ENCODE measurements at regions not wholly inside any gene's neighbourhood (a gene's known extent, or its start where the extent isn't known, plus 50 kb on each side); places are given as distances from the start of the nearest gene placed in this dataset.

GRCh38 chr1:87972811-87973210, 644.1 kb downstream of the LMO4 start:
- DNase-seq, result no peak
- no TSS peak for BruUV-seq (replicated peaks)
- Mint-ChIP-seq H3K9me3 (ENCODE audit: low read depth, unreplicated experiment) (no peaks in the 10 kb centered on the region), H3K4me1 (ENCODE audit: low read depth, unreplicated experiment) (peaks cover 15% of the 10 kb centered on the region), H3K36me3 (ENCODE audit: insufficient read depth, unreplicated experiment) (no peaks in the 10 kb centered on the region), H3K4me3 (ENCODE audit: low read depth, unreplicated experiment) (no peak overlapping the region), H3K27ac (ENCODE audit: unreplicated experiment) (no peak overlapping the region), H3K27me3 (ENCODE audit: unreplicated experiment) (no peaks in the 10 kb centered on the region)
- intact Hi-C loops (cut with micrococcal nuclease; ENCODE audit: unreplicated experiment), result no loop called here
- CTCF ChIA-PET, result interaction anchor here (0.6 kb wide), 1 partner anchor 1059 kb away, joined by 7 read pairs; the partner anchor contains the start of gene HS2ST1
- TF ChIP-seq, protein P1, sequence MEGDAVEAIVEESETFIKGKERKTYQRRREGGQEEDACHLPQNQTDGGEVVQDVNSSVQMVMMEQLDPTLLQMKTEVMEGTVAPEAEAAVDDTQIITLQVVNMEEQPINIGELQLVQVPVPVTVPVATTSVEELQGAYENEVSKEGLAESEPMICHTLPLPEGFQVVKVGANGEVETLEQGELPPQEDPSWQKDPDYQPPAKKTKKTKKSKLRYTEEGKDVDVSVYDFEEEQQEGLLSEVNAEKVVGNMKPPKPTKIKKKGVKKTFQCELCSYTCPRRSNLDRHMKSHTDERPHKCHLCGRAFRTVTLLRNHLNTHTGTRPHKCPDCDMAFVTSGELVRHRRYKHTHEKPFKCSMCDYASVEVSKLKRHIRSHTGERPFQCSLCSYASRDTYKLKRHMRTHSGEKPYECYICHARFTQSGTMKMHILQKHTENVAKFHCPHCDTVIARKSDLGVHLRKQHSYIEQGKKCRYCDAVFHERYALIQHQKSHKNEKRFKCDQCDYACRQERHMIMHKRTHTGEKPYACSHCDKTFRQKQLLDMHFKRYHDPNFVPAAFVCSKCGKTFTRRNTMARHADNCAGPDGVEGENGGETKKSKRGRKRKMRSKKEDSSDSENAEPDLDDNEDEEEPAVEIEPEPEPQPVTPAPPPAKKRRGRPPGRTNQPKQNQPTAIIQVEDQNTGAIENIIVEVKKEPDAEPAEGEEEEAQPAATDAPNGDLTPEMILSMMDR (IDR thresholded peaks at IDR 0.05; ENCODE audit: unreplicated experiment), result no peak

- no peak overlapping the region for H3K4me3 Mint-ChIP-seq (ENCODE audit: low read depth, unreplicated experiment)
- intact Hi-C loops (cut with micrococcal nuclease; ENCODE audit: unreplicated experiment), result no loop called here
- H3K4me1 Mint-ChIP-seq (ENCODE audit: low read depth, unreplicated experiment), result peaks cover 20% of the 10 kb centered on the region
- TF ChIP-seq, protein P1 (IDR thresholded peaks at IDR 0.05; ENCODE audit: unreplicated experiment), result no peak
- CTCF ChIA-PET, result no interaction called here
- DNase-seq, result no peak
- no peaks in the 10 kb centered on the region for H3K36me3 Mint-ChIP-seq (ENCODE audit: insufficient read depth, unreplicated experiment)
- no peaks in the 10 kb centered on the region for H3K9me3 Mint-ChIP-seq (ENCODE audit: low read depth, unreplicated experiment)
- BruUV-seq (replicated peaks), result no TSS peak
- H3K27me3 Mint-ChIP-seq (ENCODE audit: unreplicated experiment), result no peaks in the 10 kb centered on the region
- no peak overlapping the region for H3K27ac Mint-ChIP-seq (ENCODE audit: unreplicated experiment)
These were observed 645.2 kb downstream of the LMO4 start for GRCh38 chr1:87973896-87974295.

DNA sequence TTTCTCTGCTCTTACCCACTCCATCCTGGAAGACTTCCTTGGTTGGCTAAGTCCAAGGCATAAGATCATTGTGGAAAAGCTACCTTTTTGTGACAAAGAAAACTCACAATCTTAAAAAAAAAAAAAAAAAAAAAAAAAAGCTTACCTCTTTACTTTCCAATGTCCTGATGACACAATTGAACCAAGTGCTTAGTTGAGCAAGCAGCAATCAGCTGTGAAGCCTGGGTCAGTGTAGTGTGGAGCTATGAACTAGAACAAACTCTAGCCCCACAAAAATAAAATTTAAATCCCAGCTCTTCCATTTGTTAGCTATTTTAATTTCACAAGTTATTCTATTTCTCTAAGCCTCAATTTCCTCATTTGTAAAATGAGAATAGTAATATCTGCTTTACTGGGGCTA, 647.6 kb downstream of the LMO4 start:
- DNase-seq, result no peak
- CTCF ChIA-PET, result interaction anchor here (0.7 to 0.9 kb wide), 3 partner anchors 8 to 756 kb away, joined by 3 to 4 read pairs (median 4); no protein-coding TSS in a partner anchor
- H3K9me3 Mint-ChIP-seq (ENCODE audit: low read depth, unreplicated experiment), result no peaks in the 10 kb centered on the region
- TF ChIP-seq, protein P1 (IDR thresholded peaks at IDR 0.05; ENCODE audit: unreplicated experiment), result no peak
- BruUV-seq (replicated peaks), result no TSS peak
- no peaks in the 10 kb centered on the region for H3K27me3 Mint-ChIP-seq (ENCODE audit: unreplicated experiment)
- H3K27ac Mint-ChIP-seq (ENCODE audit: unreplicated experiment), result no peak overlapping the region
- peaks cover 39% of the 10 kb centered on the region for H3K4me1 Mint-ChIP-seq (ENCODE audit: low read depth, unreplicated experiment)
- H3K4me3 Mint-ChIP-seq (ENCODE audit: low read depth, unreplicated experiment), result no peak overlapping the region
- intact Hi-C loops (cut with micrococcal nuclease; ENCODE audit: unreplicated experiment), result no loop called here
- no peaks in the 10 kb centered on the region for H3K36me3 Mint-ChIP-seq (ENCODE audit: insufficient read depth, unreplicated experiment)

DNA sequence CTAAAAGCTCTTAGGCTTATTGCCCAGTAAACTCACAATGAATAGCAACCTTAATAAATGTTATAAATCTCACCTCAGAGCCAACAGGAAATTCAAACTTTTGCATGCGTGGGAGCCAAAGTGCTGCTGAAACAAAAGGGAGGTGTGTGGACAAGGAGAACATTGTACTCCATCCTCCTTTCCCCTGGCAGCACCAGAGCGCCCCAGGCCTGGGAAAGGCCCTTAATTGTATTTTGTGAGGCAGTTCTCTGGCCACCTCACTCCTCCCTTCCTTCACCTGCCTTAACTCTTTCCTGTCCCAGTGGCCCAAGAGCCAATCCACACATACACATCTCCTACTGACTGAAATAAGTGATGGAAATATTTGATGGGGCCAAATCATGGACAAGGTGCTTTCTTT, 648.5 kb downstream of the LMO4 start:
- peak; percentile 67 for DNase-seq
- CTCF ChIA-PET, result interaction anchor here (0.5 to 0.9 kb wide), 2 partner anchors 84 to 198 kb away, joined by 4 to 8 read pairs; no protein-coding TSS in a partner anchor
- Mint-ChIP-seq H3K4me1 (ENCODE audit: low read depth, unreplicated experiment) (peaks cover 47% of the 10 kb centered on the region), H3K27me3 (ENCODE audit: unreplicated experiment) (no peaks in the 10 kb centered on the region), H3K27ac (ENCODE audit: unreplicated experiment) (peak overlapping the region; percentile 54), H3K4me3 (ENCODE audit: low read depth, unreplicated experiment) (no peak overlapping the region), H3K9me3 (ENCODE audit: low read depth, unreplicated experiment) (no peaks in the 10 kb centered on the region), H3K36me3 (ENCODE audit: insufficient read depth, unreplicated experiment) (no peaks in the 10 kb centered on the region)
- BruUV-seq (replicated peaks), result no TSS peak
- intact Hi-C loops (cut with micrococcal nuclease; ENCODE audit: unreplicated experiment), result no loop called here
- TF ChIP-seq, protein P1 (IDR thresholded peaks at IDR 0.05; ENCODE audit: unreplicated experiment), result no peak
